Left colon (tissue), 2 donors: ENCODE measurements at regions not wholly inside any gene's neighbourhood (a gene's known extent, or its start where the extent isn't known, plus 50 kb on each side); places are given as distances from the start of the nearest gene placed in this dataset.
A peak's percentile ranks its signal among the peaks of the same experiment; 100 is the strongest.
"Not testable (repeated sequence)": the region's sequence is repeated elsewhere in the genome, so short reads cannot be mapped to it uniquely, and the experiment has no call there.

Experiments
- ATAC-seq: fragments of 200-7000 bp; cut with Tn5 transposase; one replicate; pipeline ENCODE4 v1.9.1; 2020; ENCODE audit warnings: mild to moderate bottlenecking, moderate library complexity
- DNase-seq, 2 donors: peaks; one replicate each; pipeline ENCODE4 v3.0.0-alpha.2; 2020
- intact Hi-C, 2 donors: fragments of 100-400 bp; cut with DNase I in 1 of 2; cut with micrococcal nuclease in 1 of 2; formaldehyde crosslinking; loops; one replicate each; pipeline versions ENCODE4 v1.11.2 to v1.14.0; 2022; cut with DNase I, micrococcal nuclease
- donor health status: DM: no; HTN: no; CAD: no.
- donor health status: DM: yes; HTN: yes; CAD: no.

- intact Hi-C loops, result no loop called here
- no peak for DNase-seq
- no peak for ATAC-seq
These were observed 387.1 kb downstream of the RND3 start for GRCh38 chr2:150100336-150100735.

GRCh38 chr2:150099805-150100204 lies 387.7 kb downstream of the RND3 start:
- DNase-seq, result no peak
- intact Hi-C loops, result no loop called here
- ATAC-seq, result no peak

- intact Hi-C loops, result no loop called here
- DNase-seq (no peak), ATAC-seq (peak; percentile 49)
These were observed 389.5 kb downstream of the RND3 start for GRCh38 chr2:150097901-150098531.

GRCh38 chr2:150097402-150097801 lies 390.1 kb downstream of the RND3 start:
- DNase-seq (no peak), ATAC-seq (no peak)
- intact Hi-C loops, result no loop called here

- DNase-seq, result no peak
- ATAC-seq, result no peak
- intact Hi-C loops, result no loop called here
These were observed 391.9 kb downstream of the RND3 start for GRCh38 chr2:150095361-150096095.

- DNase-seq, result no peak
- intact Hi-C loops, result no loop called here
- ATAC-seq, result no peak
These were observed 395.6 kb downstream of the RND3 start for GRCh38 chr2:150091846-150092245.

GRCh38 chr2:150090031-150090430 lies 397.4 kb downstream of the RND3 start:
- DNase-seq, result no peak
- intact Hi-C loops, result no loop called here
- ATAC-seq, result no peak

GRCh38 chr2:150088538-150088937 lies 398.9 kb downstream of the RND3 start:
- ATAC-seq, result no peak
- intact Hi-C loops, result no loop called here

GRCh38 chr2:150085478-150085877 lies 402.0 kb downstream of the RND3 start:
- no peak for ATAC-seq
- intact Hi-C loops, result no loop called here
- DNase-seq, result no peak

More at GRCh38 chr2:150088538-150088937, 398.9 kb downstream of the RND3 start:
- DNase-seq, result no peak

GRCh38 chr2:150081775-150082481 lies 405.5 kb downstream of the RND3 start:
- intact Hi-C loops, result no loop called here
- DNase-seq (no peak), ATAC-seq (no peak)

GRCh38 chr2:150076281-150076680 lies 411.2 kb downstream of the RND3 start:
- DNase-seq (no peak), ATAC-seq (no peak)
- intact Hi-C loops, result no loop called here

- ATAC-seq (no peak), DNase-seq (no peak)
- intact Hi-C loops, result no loop called here
These were observed 411.6 kb downstream of the RND3 start for GRCh38 chr2:150075831-150076230.

GRCh38 chr2:150066490-150066889 lies 421.0 kb downstream of the RND3 start:
- ATAC-seq (no peak), DNase-seq (no peak)
- intact Hi-C loops, result no loop called here

GRCh38 chr2:150063931-150064548 lies 423.4 kb downstream of the RND3 start:
- no peak for DNase-seq
- intact Hi-C loops, result no loop called here
- no peak for ATAC-seq

GRCh38 chr2:150063432-150063889 lies 424.0 kb downstream of the RND3 start:
- no peak for DNase-seq
- intact Hi-C loops, result no loop called here
- no peak for ATAC-seq

GRCh38 chr2:150062416-150062815 lies 425.1 kb downstream of the RND3 start:
- ATAC-seq (no peak), DNase-seq (no peak)
- intact Hi-C loops, result no loop called here

GRCh38 chr2:150060341-150060740 lies 427.1 kb downstream of the RND3 start:
- intact Hi-C loops, result no loop called here
- ATAC-seq (no peak), DNase-seq (no peak)

GRCh38 chr2:150059676-150060075 lies 427.8 kb downstream of the RND3 start:
- ATAC-seq, DNase-seq, intact Hi-C loops: not testable (repeated sequence)

GRCh38 chr2:150052457-150052856 lies 435.0 kb downstream of the RND3 start:
- ATAC-seq (no peak), DNase-seq (no peak)
- intact Hi-C loops, result no loop called here

- ATAC-seq, result no peak
- DNase-seq, result no peak
- intact Hi-C loops, result no loop called here
These were observed 436.5 kb downstream of the RND3 start for GRCh38 chr2:150051004-150051403.
